Endothelial cell (in vitro differentiated cells): ENCODE measurements at regions not wholly inside any gene's neighbourhood (a gene's known extent, or its start where the extent isn't known, plus 50 kb on each side); places are given as distances from the start of the nearest gene placed in this dataset.

Experiments used
- DNase-seq: peaks from one replicate; pipeline ENCODE4 v3.0.0; 2021; ENCODE audit warnings: low spot score
- H3K27ac Mint-ChIP-seq: one replicate; pipeline ENCODE4 v1.8.0; 2021; ENCODE audit warnings: mixed read lengths, inconsistent platforms; ENCODE audit not compliant: unreplicated experiment
- H3K27me3 Mint-ChIP-seq: one replicate; pipeline ENCODE4 v1.8.0; 2021; ENCODE audit warnings: mild to moderate bottlenecking, moderate library complexity, mixed read lengths, inconsistent platforms; ENCODE audit not compliant: unreplicated experiment
- H3K36me3 Mint-ChIP-seq: one replicate; pipeline ENCODE4 v1.8.0; 2021; ENCODE audit warnings: mild to moderate bottlenecking, low read depth, mixed read lengths, inconsistent platforms; ENCODE audit not compliant: unreplicated experiment
- H3K4me1 Mint-ChIP-seq: one replicate; pipeline ENCODE4 v1.8.0; 2021; ENCODE audit warnings: mild to moderate bottlenecking, mixed read lengths, inconsistent platforms; ENCODE audit not compliant: unreplicated experiment
- H3K4me3 Mint-ChIP-seq: one replicate; pipeline ENCODE4 v1.8.0; 2021; ENCODE audit warnings: mild to moderate bottlenecking, mixed read lengths, inconsistent platforms; ENCODE audit not compliant: unreplicated experiment
- H3K9me3 Mint-ChIP-seq: one replicate; pipeline ENCODE4 v1.8.0; 2021; ENCODE audit warnings: mixed read lengths, inconsistent platforms; ENCODE audit not compliant: unreplicated experiment
- TF ChIP-seq, protein P1 (sequence below): fragments of 200-600 bp; sonication (generic); IDR thresholded peaks from one replicate; pipeline ENCODE4 v1.5.0; 2021; ENCODE audit warnings: antibody characterized with exemption; ENCODE audit not compliant: unreplicated experiment

DNA sequence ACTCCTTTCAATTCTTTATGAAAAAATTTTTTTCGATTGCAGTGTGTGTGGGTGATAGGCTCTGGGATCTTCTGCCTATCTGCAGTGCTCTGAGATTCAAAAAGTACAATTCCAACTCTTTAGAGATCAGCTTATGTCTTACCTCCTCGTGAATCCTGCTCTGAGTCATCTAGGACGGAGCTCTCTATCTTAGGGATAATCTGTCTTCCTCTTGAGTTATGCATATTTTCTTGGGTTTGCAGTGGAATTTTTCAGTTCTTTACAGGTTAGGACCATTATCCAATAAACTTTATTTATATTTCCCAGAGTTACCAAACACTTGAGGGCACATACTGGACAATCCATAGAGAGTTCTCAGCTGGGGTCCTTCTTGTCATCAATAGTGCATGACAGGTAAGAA, 428.6 kb downstream of the ACTR3B start:
- Mint-ChIP-seq H3K9me3 (no peaks in the 10 kb centered on the region), H3K36me3 (no peaks in the 10 kb centered on the region), H3K4me1 (no peaks in the 10 kb centered on the region), H3K27me3 (peaks cover 3% of the 10 kb centered on the region), H3K27ac (no peak overlapping the region), H3K4me3 (no peak overlapping the region)
- no peak for DNase-seq
- TF ChIP-seq, protein P1, sequence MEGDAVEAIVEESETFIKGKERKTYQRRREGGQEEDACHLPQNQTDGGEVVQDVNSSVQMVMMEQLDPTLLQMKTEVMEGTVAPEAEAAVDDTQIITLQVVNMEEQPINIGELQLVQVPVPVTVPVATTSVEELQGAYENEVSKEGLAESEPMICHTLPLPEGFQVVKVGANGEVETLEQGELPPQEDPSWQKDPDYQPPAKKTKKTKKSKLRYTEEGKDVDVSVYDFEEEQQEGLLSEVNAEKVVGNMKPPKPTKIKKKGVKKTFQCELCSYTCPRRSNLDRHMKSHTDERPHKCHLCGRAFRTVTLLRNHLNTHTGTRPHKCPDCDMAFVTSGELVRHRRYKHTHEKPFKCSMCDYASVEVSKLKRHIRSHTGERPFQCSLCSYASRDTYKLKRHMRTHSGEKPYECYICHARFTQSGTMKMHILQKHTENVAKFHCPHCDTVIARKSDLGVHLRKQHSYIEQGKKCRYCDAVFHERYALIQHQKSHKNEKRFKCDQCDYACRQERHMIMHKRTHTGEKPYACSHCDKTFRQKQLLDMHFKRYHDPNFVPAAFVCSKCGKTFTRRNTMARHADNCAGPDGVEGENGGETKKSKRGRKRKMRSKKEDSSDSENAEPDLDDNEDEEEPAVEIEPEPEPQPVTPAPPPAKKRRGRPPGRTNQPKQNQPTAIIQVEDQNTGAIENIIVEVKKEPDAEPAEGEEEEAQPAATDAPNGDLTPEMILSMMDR = no peak

DNA sequence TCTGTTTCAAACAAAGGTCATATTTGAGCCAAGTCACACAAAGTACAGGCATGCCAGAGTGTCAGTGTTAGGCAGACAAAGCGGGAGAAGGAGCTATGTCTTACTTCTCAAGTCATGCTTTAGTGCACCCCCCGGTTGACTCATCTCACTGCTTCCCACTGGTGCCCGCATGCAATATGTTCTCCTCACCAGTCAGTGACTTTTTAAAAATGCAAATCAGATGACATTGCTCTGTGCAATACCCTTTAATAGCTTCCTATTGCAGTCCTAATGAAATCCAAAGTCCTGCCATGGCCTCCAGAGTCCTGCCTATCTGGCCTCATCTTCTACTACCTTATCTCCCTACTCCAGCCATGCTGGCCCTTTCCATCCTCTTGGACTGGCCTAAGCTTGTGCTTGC, 429.1 kb downstream of the ACTR3B start:
- Mint-ChIP-seq H3K27ac (no peak overlapping the region), H3K4me1 (no peaks in the 10 kb centered on the region), H3K4me3 (no peak overlapping the region), H3K9me3 (no peaks in the 10 kb centered on the region), H3K27me3 (peaks cover 5% of the 10 kb centered on the region), H3K36me3 (no peaks in the 10 kb centered on the region)
- no peak for DNase-seq
- TF ChIP-seq, protein P1 = no peak

- no peaks in the 10 kb centered on the region for H3K36me3 Mint-ChIP-seq
- no peaks in the 10 kb centered on the region for H3K4me1 Mint-ChIP-seq
- peak; percentile 18 for DNase-seq
- no peak overlapping the region for H3K4me3 Mint-ChIP-seq
- no peak overlapping the region for H3K27ac Mint-ChIP-seq
- TF ChIP-seq, protein P1 = no peak
- no peaks in the 10 kb centered on the region for H3K9me3 Mint-ChIP-seq
- H3K27me3 Mint-ChIP-seq = peaks cover 5% of the 10 kb centered on the region
Measured at GRCh38 chr7:153190452-153190851, 430.9 kb downstream of the ACTR3B start.

GRCh38 chr7:153190986-153191385, 431.4 kb downstream of the ACTR3B start:
- no peaks in the 10 kb centered on the region for H3K9me3 Mint-ChIP-seq
- H3K27me3 Mint-ChIP-seq = peaks cover 5% of the 10 kb centered on the region
- H3K27ac Mint-ChIP-seq = no peak overlapping the region
- H3K36me3 Mint-ChIP-seq = no peaks in the 10 kb centered on the region
- TF ChIP-seq, protein P1 = no peak
- H3K4me1 Mint-ChIP-seq = no peaks in the 10 kb centered on the region
- DNase-seq = no peak
- no peak overlapping the region for H3K4me3 Mint-ChIP-seq

- H3K27me3 Mint-ChIP-seq = peaks cover 5% of the 10 kb centered on the region
- H3K27ac Mint-ChIP-seq = no peak overlapping the region
- no peak overlapping the region for H3K4me3 Mint-ChIP-seq
- no peaks in the 10 kb centered on the region for H3K9me3 Mint-ChIP-seq
- H3K4me1 Mint-ChIP-seq = no peaks in the 10 kb centered on the region
- peak; percentile 71 for DNase-seq
- no peaks in the 10 kb centered on the region for H3K36me3 Mint-ChIP-seq
- TF ChIP-seq, protein P1 = peak; percentile 65
Measured at GRCh38 chr7:153193144-153193595, 433.6 kb downstream of the ACTR3B start.
